Muscle of leg (tissue), 3 donors: ENCODE measurements at regions not wholly inside any gene's neighbourhood (a gene's known extent, or its start where the extent isn't known, plus 50 kb on each side); places are given as distances from the start of the nearest gene placed in this dataset.

Experiments
- DNase-seq: peaks from one replicate; pipeline ENCODE4 v3.0.0; 2013
- H3K27ac ChIP-seq: one replicate; pipeline ENCODE4 v1.5.1; 2013; ENCODE audit warnings: mild to moderate bottlenecking, low read length, control low read depth
- H3K27me3 ChIP-seq: one replicate; pipeline ENCODE4 v1.6.1; 2013; ENCODE audit warnings: low read length; ENCODE audit not compliant: control insufficient read depth, insufficient read depth
- H3K36me3 ChIP-seq: one replicate; pipeline ENCODE4 v1.6.1; 2013; ENCODE audit warnings: low read length; ENCODE audit not compliant: control insufficient read depth, insufficient read depth
- H3K4me1 ChIP-seq: one replicate; pipeline ENCODE4 v1.6.1; 2013; ENCODE audit warnings: low read length; ENCODE audit not compliant: control insufficient read depth, insufficient read depth
- H3K4me3 ChIP-seq: one replicate; pipeline ENCODE4 v1.5.1; 2013; ENCODE audit warnings: low read length, control low read depth
- H3K9me3 ChIP-seq: replicated peaks from 2 replicates; pipeline ENCODE4 v1.6.1; 2013; ENCODE audit warnings: low read depth, low read length; ENCODE audit not compliant: control insufficient read depth
- WGBS: methylation state at CpG from one replicate; pipeline ENCODE4 v1.1.5; 2013; ENCODE audit warnings: missing lambda C conversion rate; ENCODE audit not compliant: insufficient coverage; 5-methylcytosine and 5-hydroxymethylcytosine counted together

DNA sequence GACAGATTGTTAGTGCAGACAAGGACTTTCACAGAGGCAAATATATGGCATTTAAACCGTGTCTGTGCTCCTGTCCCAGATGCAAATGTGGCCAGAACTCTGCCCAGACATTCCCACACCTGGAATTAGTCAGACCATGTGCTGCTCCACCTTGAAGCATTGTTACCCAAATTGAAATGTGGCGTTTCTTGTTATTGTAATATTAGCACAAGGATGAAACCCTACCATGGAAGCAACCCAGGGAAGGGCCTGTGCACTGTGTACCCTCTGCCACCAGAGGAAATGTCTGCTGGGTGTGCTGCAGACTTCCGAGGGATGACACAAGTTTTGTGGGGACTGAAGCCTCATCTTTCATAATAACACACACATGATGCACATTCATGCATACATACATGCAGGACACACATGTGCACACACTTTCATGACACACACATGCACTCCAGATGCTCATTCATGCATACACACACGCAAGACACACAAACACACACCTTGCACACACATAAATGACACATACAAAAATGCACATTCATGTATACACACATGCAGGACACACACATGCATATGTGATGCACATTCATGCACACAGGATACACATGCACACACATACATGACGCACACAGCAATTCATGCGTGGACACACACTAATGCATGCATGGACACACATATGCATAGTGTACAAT, 133.2 kb upstream of the SNTG2 start:
- no peaks in the 10 kb centered on the region for H3K27me3 ChIP-seq
- no peak overlapping the region for H3K27ac ChIP-seq
- H3K9me3 ChIP-seq: no peaks in the 10 kb centered on the region
- WGBS: 71% methylated on average over 5 of the region's 6 CpGs
- H3K4me1 ChIP-seq: no peaks in the 10 kb centered on the region
- DNase-seq: no peak
- no peak overlapping the region for H3K4me3 ChIP-seq
- H3K36me3 ChIP-seq: no peaks in the 10 kb centered on the region

- WGBS: 91% methylated on average over 5 of the region's 5 CpGs
- no peak for DNase-seq
- Histone ChIP-seq H3K36me3 (no peaks in the 10 kb centered on the region), H3K9me3 (no peaks in the 10 kb centered on the region), H3K27ac (no peak overlapping the region), H3K4me1 (no peaks in the 10 kb centered on the region), H3K27me3 (no peaks in the 10 kb centered on the region), H3K4me3 (no peak overlapping the region)
Measured at GRCh38 chr2:816278-816677, 134.4 kb upstream of the SNTG2 start.

DNA sequence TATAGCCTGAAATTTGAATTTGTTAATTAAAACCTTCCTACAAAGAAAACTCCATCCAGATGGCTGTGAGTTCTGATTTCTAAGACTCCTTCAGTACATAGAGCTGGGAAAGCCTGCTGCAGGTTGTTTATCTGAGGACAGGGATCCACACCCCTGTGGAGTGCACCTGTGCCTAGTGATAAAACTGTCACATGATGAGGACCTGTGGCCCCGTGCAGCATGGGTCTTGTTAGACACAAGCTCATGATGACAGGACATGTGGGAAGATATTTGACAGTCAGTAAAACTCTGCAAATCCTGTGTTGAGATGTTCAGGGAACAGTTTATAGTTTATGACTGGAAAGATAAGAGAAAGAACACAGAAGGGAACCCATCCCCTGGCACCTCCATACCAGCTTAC, 133.2 kb upstream of the TMEM18 start:
- Histone ChIP-seq H3K27ac (no peak overlapping the region), H3K9me3 (no peaks in the 10 kb centered on the region), H3K36me3 (no peaks in the 10 kb centered on the region), H3K4me1 (no peaks in the 10 kb centered on the region), H3K4me3 (no peak overlapping the region), H3K27me3 (no peaks in the 10 kb centered on the region)
- no peak for DNase-seq
- WGBS: 25% methylated on average over 1 of the region's 1 CpG

DNA sequence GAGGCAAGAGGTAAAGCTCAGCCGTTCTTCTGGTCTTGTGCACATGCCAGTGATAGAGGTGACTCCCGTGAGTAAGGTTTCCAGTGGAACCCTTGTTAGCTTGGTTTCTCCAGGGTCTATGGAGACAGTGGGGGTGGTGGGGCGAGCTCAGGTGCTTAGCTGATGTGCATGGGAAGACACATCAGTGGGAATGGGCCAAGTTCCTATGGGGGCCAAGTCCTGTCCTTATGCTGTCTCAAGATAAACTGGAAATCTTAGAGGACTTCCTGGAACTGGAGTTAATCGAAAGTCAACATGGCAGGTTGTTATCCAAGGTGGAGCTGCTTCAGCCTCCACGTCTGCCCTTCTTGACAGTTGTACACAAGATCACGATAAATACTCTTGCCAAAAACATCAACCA, 130.1 kb upstream of the TMEM18 start:
- 100% methylated on average over 1 of the region's 6 CpGs for WGBS
- no peak for DNase-seq
- no peaks in the 10 kb centered on the region for H3K27me3 ChIP-seq
- H3K4me1 ChIP-seq: no peaks in the 10 kb centered on the region
- no peak overlapping the region for H3K27ac ChIP-seq
- H3K36me3 ChIP-seq: no peaks in the 10 kb centered on the region
- no peak overlapping the region for H3K4me3 ChIP-seq
- no peaks in the 10 kb centered on the region for H3K9me3 ChIP-seq

- no peak overlapping the region for H3K27ac ChIP-seq
- WGBS: 46% methylated on average over 2 of the region's 5 CpGs
- no peaks in the 10 kb centered on the region for H3K9me3 ChIP-seq
- H3K4me3 ChIP-seq: no peak overlapping the region
- DNase-seq: no peak
- no peaks in the 10 kb centered on the region for H3K36me3 ChIP-seq
- no peaks in the 10 kb centered on the region for H3K4me1 ChIP-seq
- no peaks in the 10 kb centered on the region for H3K27me3 ChIP-seq
Measured at GRCh38 chr2:805664-806063, 128.5 kb upstream of the TMEM18 start.

DNA sequence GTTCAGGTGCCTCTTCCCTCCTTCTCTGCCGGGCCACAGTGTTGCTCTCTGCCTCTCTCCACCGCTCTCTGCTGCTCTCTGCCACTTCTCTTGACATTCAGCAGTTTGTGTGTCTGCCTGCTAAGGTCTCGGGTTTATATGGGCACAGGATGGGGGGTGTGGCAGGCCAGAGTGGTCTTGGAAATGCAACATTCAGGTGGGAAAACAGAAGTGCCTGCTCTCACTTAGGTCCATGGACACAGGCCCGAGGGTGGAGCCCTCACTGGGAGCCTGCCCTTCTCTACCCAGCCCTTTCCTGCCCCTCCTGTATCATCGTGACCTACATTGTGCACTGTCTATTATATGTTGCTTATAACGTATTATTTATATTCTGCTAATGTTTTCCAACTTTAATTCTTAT, 120.8 kb upstream of the TMEM18 start:
- no peak overlapping the region for H3K4me3 ChIP-seq
- H3K4me1 ChIP-seq: peaks cover 34% of the 10 kb centered on the region
- DNase-seq: no peak
- peaks cover 2% of the 10 kb centered on the region for H3K27me3 ChIP-seq
- no peaks in the 10 kb centered on the region for H3K36me3 ChIP-seq
- no peaks in the 10 kb centered on the region for H3K9me3 ChIP-seq
- WGBS: 100% methylated on average over 1 of the region's 6 CpGs
- H3K27ac ChIP-seq: no peak overlapping the region

DNA sequence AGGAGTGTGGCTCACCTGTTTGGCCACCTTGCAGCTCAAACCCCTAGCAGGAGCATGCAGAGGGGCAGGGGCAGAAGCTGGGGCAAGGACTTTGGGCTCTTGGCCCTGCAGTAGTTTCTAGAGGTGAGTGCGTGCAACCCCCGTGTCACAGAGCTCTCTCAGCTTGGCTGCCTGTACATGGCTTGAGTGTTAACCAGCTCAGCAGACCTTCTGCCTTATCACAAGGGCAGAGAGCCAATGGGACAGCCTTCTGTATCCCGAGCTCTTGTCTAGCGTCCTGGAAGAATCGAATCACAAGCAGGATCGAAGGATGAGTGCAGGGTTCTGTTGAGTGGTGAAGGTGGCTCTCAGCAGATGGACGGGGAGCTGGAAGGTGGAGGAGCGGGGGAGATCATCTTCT, 120.3 kb upstream of the TMEM18 start:
- Histone ChIP-seq H3K4me3 (no peak overlapping the region), H3K36me3 (no peaks in the 10 kb centered on the region), H3K4me1 (peaks cover 34% of the 10 kb centered on the region), H3K27me3 (peaks cover 2% of the 10 kb centered on the region), H3K9me3 (no peaks in the 10 kb centered on the region), H3K27ac (no peak overlapping the region)
- 83% methylated on average over 6 of the region's 8 CpGs for WGBS
- DNase-seq: no peak

DNA sequence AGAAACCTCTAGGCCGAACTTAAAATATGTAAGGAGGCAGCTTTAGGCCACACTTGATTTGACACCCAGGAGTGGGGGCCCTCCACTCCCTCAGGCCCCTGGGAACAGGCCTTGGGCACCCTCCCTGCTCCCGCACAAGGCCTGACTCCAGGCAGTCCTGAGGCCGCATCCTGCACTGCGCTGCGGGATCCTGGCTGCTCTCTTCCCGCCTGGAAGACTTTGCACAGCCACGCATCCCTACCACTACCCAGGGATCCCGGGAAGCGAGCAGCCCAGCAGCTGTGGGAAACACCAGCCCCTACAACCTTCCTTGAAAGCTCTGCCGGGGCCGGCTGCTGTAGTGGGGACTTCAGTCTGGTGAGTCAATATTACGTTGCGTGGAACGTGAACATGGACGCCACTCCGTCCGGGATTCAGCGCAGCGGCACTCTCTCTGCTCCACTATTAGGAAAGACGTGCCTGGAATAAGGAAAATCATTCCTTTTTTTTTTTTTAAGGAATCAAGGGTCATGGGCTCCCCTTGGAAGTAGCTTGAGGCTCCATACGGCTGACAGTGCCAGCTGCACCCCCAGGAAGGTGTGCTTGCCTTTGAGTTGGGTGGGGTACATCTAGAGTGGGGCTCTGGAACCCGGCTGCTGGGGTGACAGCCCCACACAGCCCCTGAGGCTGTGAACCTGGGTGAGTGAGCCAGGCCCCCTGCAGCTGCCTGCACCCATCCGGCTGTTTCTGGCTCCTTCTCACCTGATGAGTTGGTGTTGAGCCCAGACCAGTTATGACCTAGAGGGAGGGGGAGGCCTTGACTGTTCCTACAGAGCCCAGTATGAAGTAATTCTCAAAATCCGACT, 119.2 kb upstream of the TMEM18 start:
- H3K9me3 ChIP-seq: no peaks in the 10 kb centered on the region
- 67% methylated on average over 12 of the region's 24 CpGs for WGBS
- peaks cover 34% of the 10 kb centered on the region for H3K4me1 ChIP-seq
- peaks cover 2% of the 10 kb centered on the region for H3K27me3 ChIP-seq
- DNase-seq: peak; percentile 31
- H3K4me3 ChIP-seq: no peak overlapping the region
- peak overlapping the region; percentile 85 for H3K27ac ChIP-seq
- H3K36me3 ChIP-seq: no peaks in the 10 kb centered on the region

DNA sequence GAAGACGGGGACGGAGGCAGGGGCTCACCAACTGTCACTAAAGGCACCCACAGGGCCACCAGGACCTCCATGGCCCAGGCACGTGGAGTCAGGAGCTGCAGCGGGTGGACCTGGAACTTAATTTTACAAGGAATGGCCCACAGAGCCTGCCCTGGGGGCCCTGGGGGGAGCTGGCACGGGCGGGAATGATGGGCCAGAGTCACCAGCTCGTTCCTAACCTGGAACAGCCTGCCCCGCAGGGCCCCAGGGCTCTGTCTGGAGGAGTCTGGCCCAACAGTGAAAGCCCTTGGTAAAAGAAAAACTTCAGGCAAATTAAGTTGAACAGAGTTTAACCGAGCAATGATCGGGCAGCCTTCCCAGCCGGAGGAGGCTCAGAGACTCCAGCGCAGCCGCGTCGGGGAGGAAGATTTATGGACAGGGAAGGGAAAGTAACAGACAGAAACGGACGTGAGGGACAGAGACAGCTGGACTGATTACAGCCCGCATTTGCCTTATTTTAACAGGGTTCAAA, 118.4 kb upstream of the TMEM18 start:
- Histone ChIP-seq H3K36me3 (no peaks in the 10 kb centered on the region), H3K4me3 (no peak overlapping the region), H3K9me3 (no peaks in the 10 kb centered on the region), H3K4me1 (peaks cover 34% of the 10 kb centered on the region), H3K27me3 (peaks cover 2% of the 10 kb centered on the region), H3K27ac (peak overlapping the region; percentile 85)
- WGBS: 46% methylated on average over 18 of the region's 18 CpGs
- DNase-seq: peak; percentile 86

DNA sequence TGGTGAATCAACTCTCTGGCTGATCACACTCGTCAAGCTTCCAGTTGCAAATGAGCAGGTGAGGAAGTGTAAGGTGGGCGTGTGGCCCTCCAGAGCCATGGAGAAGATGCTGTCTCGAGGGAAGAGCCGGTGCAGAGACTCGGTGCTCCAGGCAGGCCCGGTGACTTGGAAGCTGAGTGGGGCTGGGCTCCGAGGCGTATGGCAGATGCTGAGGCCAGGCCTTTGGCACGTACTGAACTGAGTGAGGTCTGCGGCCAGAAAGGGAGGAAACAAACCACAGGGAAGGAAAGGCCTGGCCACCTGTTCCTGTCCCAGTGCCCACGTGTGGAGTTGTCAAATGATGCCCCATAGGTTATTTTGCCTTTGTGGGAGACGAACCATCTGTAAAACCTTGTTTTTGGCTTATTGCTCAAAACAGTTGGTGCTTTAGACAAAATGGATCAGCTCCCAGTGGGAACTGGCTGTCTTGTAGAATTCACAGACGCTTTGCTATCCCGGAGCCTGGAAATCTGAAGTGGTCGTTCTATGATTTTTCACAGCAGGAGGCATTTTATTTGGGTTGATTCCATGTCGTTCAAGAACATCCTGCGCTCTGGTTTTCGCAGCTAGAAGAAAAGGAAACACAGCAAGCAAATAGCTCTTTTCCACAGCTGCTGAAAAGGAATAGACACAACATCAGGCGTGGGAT, 117.5 kb upstream of the TMEM18 start:
- peaks cover 34% of the 10 kb centered on the region for H3K4me1 ChIP-seq
- WGBS: 45% methylated on average over 18 of the region's 19 CpGs
- peak; percentile 47 for DNase-seq

More for the DNA sequence above, 117.5 kb upstream of the TMEM18 start:
- Histone ChIP-seq H3K9me3 (peaks cover 2% of the 10 kb centered on the region), H3K36me3 (no peaks in the 10 kb centered on the region), H3K27me3 (peaks cover 2% of the 10 kb centered on the region), H3K27ac (peak overlapping the region; percentile 85), H3K4me3 (no peak overlapping the region)
